Liver (tissue), 8 donors: ENCODE measurements at regions not wholly inside any gene's neighbourhood (a gene's known extent, or its start where the extent isn't known, plus 50 kb on each side); places are given as distances from the start of the nearest gene placed in this dataset.

ENCODE experiments used
- DNase-seq: peaks from one replicate; pipeline ENCODE4 v3.0.0-alpha.2; 2017; ENCODE audit warnings: low spot score
- H3K27ac ChIP-seq, 2 donors: one replicate each; pipeline ENCODE4 v1.7.0; 2013; ENCODE audit warnings: inconsistent platforms in 2 of 2, low read length in 2 of 2, control low read depth in 1 of 2, low read depth in 1 of 2, mild to moderate bottlenecking in 1 of 2
- H3K27me3 ChIP-seq, 4 donors: one replicate each; pipeline versions ENCODE4 v1.6.1 to v1.7.0; 2013; ENCODE audit warnings: low read length in 3 of 4, inconsistent platforms in 1 of 4, mild to moderate bottlenecking in 1 of 4, moderate library complexity in 1 of 4; ENCODE audit not compliant: control insufficient read depth in 4 of 4, insufficient read depth in 4 of 4
- H3K36me3 ChIP-seq, 4 donors: one replicate each; pipeline versions ENCODE4 v1.6.1 to v1.7.0; 2013; ENCODE audit warnings: low read length in 3 of 4, mild to moderate bottlenecking in 3 of 4, low read depth in 1 of 4, moderate library complexity in 1 of 4; ENCODE audit not compliant: control insufficient read depth in 4 of 4, insufficient read depth in 3 of 4
- H3K4me1 ChIP-seq, 4 donors: one replicate each; pipeline versions ENCODE4 v1.6.1 to v1.7.0; 2013; ENCODE audit warnings: low read length in 3 of 4, mild to moderate bottlenecking in 3 of 4, moderate library complexity in 1 of 4; ENCODE audit not compliant: control insufficient read depth in 4 of 4, insufficient read depth in 4 of 4
- H3K4me3 ChIP-seq, 3 donors: one replicate each; pipeline versions ENCODE4 v1.6.1 to v1.7.0; 2013; ENCODE audit warnings: low read length in 3 of 3, control low read depth in 1 of 3, low read depth in 1 of 3, mild to moderate bottlenecking in 1 of 3
- H3K9ac ChIP-seq, 2 donors: one replicate each; pipeline ENCODE4 v1.7.0; 2013; ENCODE audit warnings: low read length in 2 of 2, mild to moderate bottlenecking in 2 of 2, moderate library complexity in 2 of 2, control low read depth in 1 of 2, low read depth in 1 of 2
- H3K9me3 ChIP-seq, 4 donors: one replicate each; pipeline versions ENCODE4 v1.6.1 to v1.7.0; 2013; ENCODE audit warnings: low read length in 3 of 4; ENCODE audit not compliant: control insufficient read depth in 4 of 4
- FOXA1 ChIP-seq: IDR thresholded peaks from 2 replicates; pipeline ENCODE4 v1.6.1; 2016; ENCODE audit warnings: antibody characterized with exemption
- FOXA2 ChIP-seq: IDR thresholded peaks from 2 replicates; pipeline ENCODE4 v1.6.1; 2016; ENCODE audit warnings: antibody characterized with exemption
- GABPA ChIP-seq, 2 donors: IDR thresholded peaks in 1 of 2; conservative IDR thresholded peaks in 1 of 2; 2 replicates each; pipeline ENCODE4 v1.6.1; 2016; ENCODE audit warnings: antibody characterized with exemption in 2 of 2, mild to moderate bottlenecking in 1 of 2, moderate library complexity in 1 of 2
- HNF4A ChIP-seq, 2 donors: conservative IDR thresholded peaks; 2 replicates each; pipeline ENCODE4 v1.6.1; 2016; ENCODE audit warnings: antibody characterized with exemption in 2 of 2, mild to moderate bottlenecking in 2 of 2
- HNF4G ChIP-seq: IDR thresholded peaks from 2 replicates; pipeline ENCODE4 v1.6.1; 2016; ENCODE audit warnings: antibody characterized with exemption
- JUND ChIP-seq, 2 donors: IDR thresholded peaks; 2 replicates each; pipeline ENCODE4 v1.6.1; 2016; ENCODE audit warnings: antibody characterized with exemption in 2 of 2
- NR2F2 ChIP-seq: IDR thresholded peaks from 2 replicates; pipeline ENCODE4 v1.6.1; 2016; ENCODE audit warnings: antibody characterized with exemption
- RAD21 ChIP-seq, 2 donors: IDR thresholded peaks; 2 replicates each; pipeline ENCODE4 v1.6.1; 2016; ENCODE audit warnings: antibody characterized with exemption in 2 of 2, mild to moderate bottlenecking in 2 of 2
- REST ChIP-seq: IDR thresholded peaks from 2 replicates; pipeline ENCODE4 v1.6.1; 2016; ENCODE audit warnings: antibody characterized with exemption, mild to moderate bottlenecking
- RXRA ChIP-seq, 2 donors: IDR thresholded peaks; 2 replicates each; pipeline ENCODE4 v1.6.1; 2017 to 2018; ENCODE audit warnings: antibody characterized with exemption in 2 of 2, mild to moderate bottlenecking in 1 of 2
- SP1 ChIP-seq: IDR thresholded peaks from 2 replicates; pipeline ENCODE4 v1.6.1; 2018; ENCODE audit warnings: antibody characterized with exemption, mild to moderate bottlenecking
- TAF1 ChIP-seq: conservative IDR thresholded peaks from 2 replicates; pipeline ENCODE4 v1.6.1; 2016; ENCODE audit warnings: antibody characterized with exemption, mild to moderate bottlenecking
- WGBS: extraction: QIAGEN DNeasy Blood & Tissue Kit; methylation state at CpG from one replicate; pipeline ENCODE4 v1.1.7; 2013; 5-methylcytosine and 5-hydroxymethylcytosine counted together
- TF ChIP-seq, protein P1 (sequence below): IDR thresholded peaks from 2 replicates; pipeline ENCODE4 v1.6.1; 2016; ENCODE audit warnings: antibody characterized with exemption
- TF ChIP-seq, protein P2 (sequence below): IDR thresholded peaks from 2 replicates; pipeline ENCODE4 v1.6.1; 2016; ENCODE audit warnings: antibody characterized with exemption
- TF ChIP-seq, protein P3 (sequence below): fragments of 150-350 bp; IDR thresholded peaks from 2 replicates; pipeline ENCODE4 v1.5.1; 2017; ENCODE audit warnings: improper control_type of control experiment, low read depth, low read length; ENCODE audit not compliant: missing input control
- donor health status: healthy.
- donor health status: healthy.
- donor health status: healthy.
- donor health status: healthy.
- donor health status: healthy.

GRCh38 chr18:29647700-29648099, 1394.8 kb downstream of the DSC3 start:
- Histone ChIP-seq H3K36me3 (no peaks in the 10 kb centered on the region), H3K4me1 (peaks cover 0 to 20% (median 3%) of the 10 kb centered on the region in 4 donors), H3K9me3 (no peaks in the 10 kb centered on the region), H3K27ac (no peak overlapping the region), H3K9ac (no peak overlapping the region), H3K4me3 (no peak overlapping the region), H3K27me3 (no peaks in the 10 kb centered on the region)
- TF ChIP-seq HNF4A (conservative IDR thresholded peaks at IDR 0.05) (peak; percentile 38 to 79), RXRA (IDR thresholded peaks at IDR 0.05) (peak; percentile 13 to 81), RAD21 (IDR thresholded peaks at IDR 0.05) (peak in 1 of 2 donors; percentile 26), JUND (IDR thresholded peaks at IDR 0.05) (no peak), TAF1 (no peak), HNF4G (no peak), REST (no peak), SP1 (no peak), FOXA1 (no peak), FOXA2 (no peak)
- TF ChIP-seq, protein P1, sequence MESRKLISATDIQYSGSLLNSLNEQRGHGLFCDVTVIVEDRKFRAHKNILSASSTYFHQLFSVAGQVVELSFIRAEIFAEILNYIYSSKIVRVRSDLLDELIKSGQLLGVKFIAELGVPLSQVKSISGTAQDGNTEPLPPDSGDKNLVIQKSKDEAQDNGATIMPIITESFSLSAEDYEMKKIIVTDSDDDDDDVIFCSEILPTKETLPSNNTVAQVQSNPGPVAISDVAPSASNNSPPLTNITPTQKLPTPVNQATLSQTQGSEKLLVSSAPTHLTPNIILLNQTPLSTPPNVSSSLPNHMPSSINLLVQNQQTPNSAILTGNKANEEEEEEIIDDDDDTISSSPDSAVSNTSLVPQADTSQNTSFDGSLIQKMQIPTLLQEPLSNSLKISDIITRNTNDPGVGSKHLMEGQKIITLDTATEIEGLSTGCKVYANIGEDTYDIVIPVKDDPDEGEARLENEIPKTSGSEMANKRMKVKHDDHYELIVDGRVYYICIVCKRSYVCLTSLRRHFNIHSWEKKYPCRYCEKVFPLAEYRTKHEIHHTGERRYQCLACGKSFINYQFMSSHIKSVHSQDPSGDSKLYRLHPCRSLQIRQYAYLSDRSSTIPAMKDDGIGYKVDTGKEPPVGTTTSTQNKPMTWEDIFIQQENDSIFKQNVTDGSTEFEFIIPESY, result peak; percentile 36
- WGBS, result 43% methylated on average over 1 of the region's 1 CpG
- no peak for DNase-seq

DNA sequence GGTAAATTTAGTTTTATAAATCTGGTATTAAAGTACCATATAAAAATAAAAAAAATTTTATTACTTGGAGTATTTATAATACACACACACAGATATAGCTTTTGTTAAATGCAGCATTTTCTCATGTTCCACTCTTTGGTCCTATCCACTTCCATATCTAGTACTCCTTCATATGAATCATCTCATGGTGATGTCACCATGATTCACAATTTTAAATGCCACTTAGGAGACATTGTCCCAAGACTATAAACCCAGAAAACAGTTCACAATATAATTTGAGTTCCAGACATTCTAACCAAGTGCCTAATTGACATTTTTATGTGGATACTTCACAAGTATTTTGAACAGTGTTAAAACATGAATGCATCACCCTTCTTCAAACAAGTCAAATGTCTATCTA, 1398.3 kb downstream of the DSC3 start:
- Histone ChIP-seq H3K9ac (no peak overlapping the region), H3K27me3 (no peaks in the 10 kb centered on the region), H3K4me3 (no peak overlapping the region), H3K36me3 (no peaks in the 10 kb centered on the region), H3K9me3 (no peaks in the 10 kb centered on the region), H3K27ac (no peak overlapping the region), H3K4me1 (peaks cover 0 to 16% (median 2%) of the 10 kb centered on the region in 4 donors)
- DNase-seq, result no peak
- TF ChIP-seq RXRA (IDR thresholded peaks at IDR 0.05), result no peak
- no peak for TF ChIP-seq TAF1
- TF ChIP-seq, protein P2, sequence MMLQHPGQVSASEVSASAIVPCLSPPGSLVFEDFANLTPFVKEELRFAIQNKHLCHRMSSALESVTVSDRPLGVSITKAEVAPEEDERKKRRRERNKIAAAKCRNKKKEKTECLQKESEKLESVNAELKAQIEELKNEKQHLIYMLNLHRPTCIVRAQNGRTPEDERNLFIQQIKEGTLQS, result no peak
- TF ChIP-seq, protein P3, sequence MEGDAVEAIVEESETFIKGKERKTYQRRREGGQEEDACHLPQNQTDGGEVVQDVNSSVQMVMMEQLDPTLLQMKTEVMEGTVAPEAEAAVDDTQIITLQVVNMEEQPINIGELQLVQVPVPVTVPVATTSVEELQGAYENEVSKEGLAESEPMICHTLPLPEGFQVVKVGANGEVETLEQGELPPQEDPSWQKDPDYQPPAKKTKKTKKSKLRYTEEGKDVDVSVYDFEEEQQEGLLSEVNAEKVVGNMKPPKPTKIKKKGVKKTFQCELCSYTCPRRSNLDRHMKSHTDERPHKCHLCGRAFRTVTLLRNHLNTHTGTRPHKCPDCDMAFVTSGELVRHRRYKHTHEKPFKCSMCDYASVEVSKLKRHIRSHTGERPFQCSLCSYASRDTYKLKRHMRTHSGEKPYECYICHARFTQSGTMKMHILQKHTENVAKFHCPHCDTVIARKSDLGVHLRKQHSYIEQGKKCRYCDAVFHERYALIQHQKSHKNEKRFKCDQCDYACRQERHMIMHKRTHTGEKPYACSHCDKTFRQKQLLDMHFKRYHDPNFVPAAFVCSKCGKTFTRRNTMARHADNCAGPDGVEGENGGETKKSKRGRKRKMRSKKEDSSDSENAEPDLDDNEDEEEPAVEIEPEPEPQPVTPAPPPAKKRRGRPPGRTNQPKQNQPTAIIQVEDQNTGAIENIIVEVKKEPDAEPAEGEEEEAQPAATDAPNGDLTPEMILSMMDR, result no peak
- TF ChIP-seq REST, result no peak
- TF ChIP-seq HNF4G, result no peak
- no peak for TF ChIP-seq FOXA1
- no peak for TF ChIP-seq SP1
- TF ChIP-seq FOXA2, result no peak
- TF ChIP-seq GABPA (IDR thresholded peaks at IDR 0.05 in 1 of 2, conservative IDR thresholded peaks at IDR 0.05 in 1 of 2), result no peak
- TF ChIP-seq JUND (IDR thresholded peaks at IDR 0.05), result no peak
- no peak for TF ChIP-seq RAD21 (IDR thresholded peaks at IDR 0.05)
- no peak for TF ChIP-seq NR2F2
- no peak for TF ChIP-seq HNF4A (conservative IDR thresholded peaks at IDR 0.05)
